GM10248 (cell line): ENCODE measurements at regions not wholly inside any gene's neighbourhood (a gene's known extent, or its start where the extent isn't known, plus 50 kb on each side); places are given as distances from the start of the nearest gene placed in this dataset.

Experiments
- CTCF ChIA-PET: fragments of 300-600 bp; sonication (Branson Sonifier 250); formaldehyde crosslinking; extraction: SDS; loops from one replicate; lab custom pipeline; 2021; ENCODE audit warnings: antibody characterized with exemption; lab: Yijun Ruan, JAX
- POLR2A ChIA-PET: fragments of 350-650 bp; sonication (Branson Sonifier 250); formaldehyde crosslinking; extraction: SDS; loops from one replicate; lab custom pipeline; 2020; ENCODE audit warnings: antibody characterized with exemption; lab: Yijun Ruan, JAX
- DNase-seq: peaks from one replicate; pipeline ENCODE4 v3.0.0; 2012; ENCODE audit errors: extremely low spot score
- CTCF ChIP-seq: IDR thresholded peaks from 2 replicates; pipeline ENCODE4 v1.5.1; 2012; ENCODE audit warnings: mild to moderate bottlenecking, low read depth; ENCODE audit errors: extremely low read depth, missing control alignments, control extremely low read depth

- POLR2A ChIA-PET: no interaction called here
- CTCF ChIA-PET: no interaction called here
- no peak for DNase-seq
- no peak for TF ChIP-seq CTCF
Observed at GRCh38 chr1:113256348-113256729, 134.0 kb upstream of the MAGI3 start.

- no peak for DNase-seq
- no peak for TF ChIP-seq CTCF
- CTCF ChIA-PET: no interaction called here
- POLR2A ChIA-PET: no interaction called here
Observed at GRCh38 chr1:113259988-113260387, 130.3 kb upstream of the MAGI3 start.

DNA sequence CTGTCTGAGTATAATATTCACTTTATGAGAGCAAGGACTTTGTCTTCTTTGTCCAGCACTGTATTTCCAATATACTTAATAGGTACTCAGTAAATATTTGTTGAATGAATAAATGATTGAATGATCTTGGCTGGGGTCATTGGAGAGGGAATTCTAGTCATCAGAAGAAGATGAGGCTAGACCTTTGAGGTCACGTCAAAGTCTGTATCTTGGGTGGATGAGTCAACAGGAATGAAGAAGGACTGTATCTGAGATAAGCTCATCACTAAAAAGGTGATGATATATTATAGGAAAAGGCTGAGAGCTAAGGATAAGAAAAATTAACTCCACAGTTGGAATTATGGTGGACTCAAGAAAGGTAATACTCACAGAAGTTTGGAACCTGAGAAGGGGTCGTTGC lies 125.1 kb upstream of the MAGI3 start:
- CTCF ChIA-PET: interaction anchor here (0.6 to 1.0 kb wide), 3 partner anchors 12 to 143 kb away, joined by 3 read pairs; no protein-coding TSS in a partner anchor
- POLR2A ChIA-PET: no interaction called here
- TF ChIP-seq CTCF: no peak
- DNase-seq: no peak

- no peak for TF ChIP-seq CTCF
- CTCF ChIA-PET: no interaction called here
- no peak for DNase-seq
- POLR2A ChIA-PET: no interaction called here
Observed at GRCh38 chr1:113266788-113267187, 123.5 kb upstream of the MAGI3 start.

DNA sequence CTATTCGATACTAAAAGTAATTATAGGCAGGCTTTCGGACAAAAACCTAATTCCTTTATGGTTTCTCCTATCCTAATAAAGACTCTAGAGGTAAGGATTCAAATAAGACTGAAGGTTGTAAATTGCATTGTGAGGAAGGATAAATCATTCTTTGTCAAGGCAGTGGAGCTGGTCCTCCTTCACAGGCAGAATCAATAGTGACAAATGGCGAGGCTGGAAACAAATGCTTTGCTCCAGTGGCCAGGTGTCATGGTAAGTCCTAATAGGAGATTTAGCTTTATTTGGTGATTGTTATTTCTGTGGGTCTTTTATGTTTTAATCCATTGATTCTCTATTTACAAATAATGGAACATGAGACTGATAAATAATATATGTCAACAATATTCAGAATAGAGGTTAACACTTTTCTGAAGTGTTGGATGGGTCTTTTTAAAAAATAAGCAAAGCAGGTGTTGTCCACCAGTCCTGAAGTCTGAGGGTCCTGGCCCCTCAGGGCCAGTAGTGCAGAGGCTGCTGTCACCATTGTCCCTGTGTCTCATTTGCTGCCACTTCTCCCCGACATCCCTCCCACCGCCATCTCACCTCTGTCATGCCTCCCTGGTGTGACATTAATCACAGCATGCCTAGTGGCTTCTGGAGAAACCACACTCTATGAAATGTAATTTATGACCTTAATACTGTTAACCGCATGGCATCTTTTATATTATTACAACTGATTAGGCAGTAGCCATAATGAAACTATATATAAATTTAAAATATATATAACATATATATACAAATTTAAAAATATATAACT lies 120.9 kb upstream of the MAGI3 start:
- ChIA-PET CTCF (interaction anchor here (1.6 kb wide), 1 partner anchor 60 kb away, joined by 3 read pairs; no protein-coding TSS in a partner anchor), POLR2A (no interaction called here)
- TF ChIP-seq CTCF: no peak
- no peak for DNase-seq

- TF ChIP-seq CTCF: no peak
- no peak for DNase-seq
- ChIA-PET POLR2A (no interaction called here), CTCF (interaction anchor here (1.2 kb wide), 1 partner anchor 8 kb away, joined by 3 read pairs; no protein-coding TSS in a partner anchor)
Observed at GRCh38 chr1:113271039-113271438, 119.3 kb upstream of the MAGI3 start.

DNA sequence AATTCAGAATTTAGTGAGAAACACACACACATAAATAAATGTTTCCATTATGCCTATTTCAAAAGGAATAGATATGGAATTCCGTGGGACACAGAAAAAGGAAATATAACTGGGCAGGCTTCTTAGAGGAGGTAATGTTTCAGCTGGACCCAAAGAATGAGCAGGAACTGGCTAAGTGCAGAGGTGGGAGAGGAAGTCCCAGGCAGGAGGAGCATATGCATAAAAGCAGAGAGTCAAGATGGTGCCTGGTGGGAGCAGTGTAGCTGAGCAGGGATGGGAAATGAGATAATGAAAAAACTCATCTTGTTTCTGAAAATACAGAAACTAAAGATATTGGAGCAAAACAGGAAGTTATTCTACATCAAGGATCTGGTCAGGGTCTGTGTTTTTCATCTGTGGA lies 115.2 kb upstream of the MAGI3 start:
- DNase-seq: no peak
- TF ChIP-seq CTCF: no peak
- ChIA-PET CTCF (no interaction called here), POLR2A (no interaction called here)
